Endothelial cell of umbilical vein (primary cell): ENCODE measurements at regions not wholly inside any gene's neighbourhood (a gene's known extent, or its start where the extent isn't known, plus 50 kb on each side); places are given as distances from the start of the nearest gene placed in this dataset.

Source experiments
- CTCF ChIP-seq, 2 donors: IDR thresholded peaks; 1 replicate in 1 of 2; 2 replicates in 1 of 2; pipeline ENCODE4 v1.5.1; 2011; ENCODE audit warnings: low read length in 2 of 2, mild to moderate bottlenecking in 2 of 2, moderate library complexity in 2 of 2, control low read depth in 1 of 2, inconsistent platforms in 1 of 2, low read depth in 1 of 2; ENCODE audit not compliant: insufficient read depth in 1 of 2; ENCODE audit errors: extremely low read depth in 1 of 2
- MYC ChIP-seq: IDR thresholded peaks from one replicate; pipeline ENCODE4 v1.6.1; 2011; ENCODE audit warnings: mild to moderate bottlenecking, low read depth, low read length
- POLR2A ChIP-seq: IDR thresholded peaks from 2 replicates; pipeline ENCODE4 v1.6.1; 2012; ENCODE audit warnings: low read depth, mild to moderate bottlenecking, control low read depth, low read length

DNA sequence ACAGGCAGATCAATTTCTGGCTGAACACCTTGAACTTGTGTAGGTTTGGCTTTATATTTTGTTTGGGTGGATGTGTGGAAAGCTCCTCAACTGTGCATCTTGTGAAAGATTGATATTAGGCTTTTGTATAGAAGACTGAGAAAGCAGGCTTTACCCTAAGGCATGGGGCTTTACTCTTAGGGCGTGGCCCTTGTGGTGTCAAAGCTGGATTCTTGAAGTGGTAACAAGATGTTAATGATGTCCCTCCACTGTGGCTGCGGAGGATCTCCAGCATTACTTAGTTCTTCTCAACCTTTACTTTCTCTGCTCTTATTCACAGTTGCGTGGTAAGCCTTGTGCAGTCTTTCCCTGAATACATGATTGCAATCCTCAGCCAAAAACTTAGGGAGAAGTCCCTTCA, 54.1 kb upstream of the HECTD2 start:
- TF ChIP-seq MYC (no peak), CTCF (IDR thresholded peaks at IDR 0.05; ENCODE audit: extremely low read depth in 1 of 2, insufficient read depth in 1 of 2, low read depth in 1 of 2, low read length in 2 of 2) (no peak), POLR2A (no peak)
